WTC11 (cell line): ENCODE measurements at regions not wholly inside any gene's neighbourhood (a gene's known extent, or its start where the extent isn't known, plus 50 kb on each side); places are given as distances from the start of the nearest gene placed in this dataset.

ENCODE experiments used
- ATAC-seq: fragments of 200-7000 bp; cut with Tn5 transposase; 2 replicates; pipeline ENCODE4 v1.10.0; 2021; ENCODE audit warnings: mild to moderate bottlenecking, moderate library complexity
- CTCF ChIA-PET: fragments of 300-600 bp; sonication (Branson Sonifier 250); formaldehyde crosslinking; loops from one replicate; lab custom pipeline; 2021; ENCODE audit warnings: antibody characterized with exemption; lab: Charles Lee
- POLR2A ChIA-PET: fragments of 350-600 bp; sonication (Branson Sonifier 250); formaldehyde crosslinking; loops from one replicate; lab custom pipeline; 2021; ENCODE audit warnings: antibody characterized with exemption; lab: Charles Lee
- DNase-seq: peaks from one replicate; pipeline ENCODE4 v3.0.0; 2021; ENCODE audit warnings: low spot score
- H3K27ac Mint-ChIP-seq: 2 replicates; pipeline ENCODE4 v1.8.0; 2021; ENCODE audit warnings: mixed read lengths
- H3K27me3 Mint-ChIP-seq: 2 replicates; pipeline ENCODE4 v1.8.0; 2021; ENCODE audit warnings: low read depth, mild to moderate bottlenecking, moderate library complexity, mixed read lengths
- H3K36me3 Mint-ChIP-seq: 2 replicates; pipeline ENCODE4 v1.8.0; 2021; ENCODE audit warnings: mixed read lengths
- H3K4me1 Mint-ChIP-seq: 2 replicates; pipeline ENCODE4 v1.8.0; 2022; ENCODE audit warnings: mixed read lengths
- H3K4me3 Mint-ChIP-seq: 2 replicates; pipeline ENCODE4 v1.8.0; 2021; ENCODE audit warnings: mild to moderate bottlenecking, moderate library complexity, mixed read lengths
- H3K9me3 Mint-ChIP-seq: 2 replicates; pipeline ENCODE4 v1.8.0; 2021; ENCODE audit warnings: mixed read lengths
- CREM ChIP-seq: sonication (generic); formaldehyde crosslinking; IDR thresholded peaks from 2 replicates; pipeline ENCODE4 v1.8.1; 2022; ENCODE audit warnings: mild to moderate bottlenecking, missing genetic modification reagents, moderate library complexity
- E2F4 ChIP-seq: sonication (generic); formaldehyde crosslinking; IDR thresholded peaks from 2 replicates; pipeline ENCODE4 v1.8.1; 2022; ENCODE audit warnings: low read depth, mild to moderate bottlenecking, moderate library complexity, missing genetic modification reagents, borderline replicate concordance
- ERG ChIP-seq: fragments of 250-450 bp; sonication (Bioruptor Pico); IDR thresholded peaks from 2 replicates; pipeline ENCODE4 v1.8.0; 2021; ENCODE audit warnings: mild to moderate bottlenecking
- ETV6 ChIP-seq: sonication (generic); formaldehyde crosslinking; IDR thresholded peaks from 2 replicates; pipeline ENCODE4 v1.8.1; 2022; ENCODE audit warnings: mild to moderate bottlenecking, missing genetic modification reagents
- FOXP4 ChIP-seq: sonication (generic); formaldehyde crosslinking; IDR thresholded peaks from 2 replicates; pipeline ENCODE4 v1.8.0; 2022; ENCODE audit warnings: mild to moderate bottlenecking, missing genetic modification reagents
- JUN ChIP-seq: sonication (generic); formaldehyde crosslinking; IDR thresholded peaks from 2 replicates; pipeline ENCODE4 v1.8.0; 2023; ENCODE audit warnings: mild to moderate bottlenecking, missing genetic modification reagents
- MXD4 ChIP-seq: fragments of 250-450 bp; sonication (Bioruptor Pico); IDR thresholded peaks from 2 replicates; pipeline ENCODE4 v1.8.0; 2021; ENCODE audit warnings: mild to moderate bottlenecking, moderate library complexity, borderline replicate concordance
- MYBL2 ChIP-seq: sonication (generic); formaldehyde crosslinking; IDR thresholded peaks from 2 replicates; pipeline ENCODE4 v1.8.1; 2023; ENCODE audit warnings: mild to moderate bottlenecking, moderate library complexity, missing genetic modification reagents
- RORB ChIP-seq: fragments of 250-450 bp; sonication (Bioruptor Pico); IDR thresholded peaks from 2 replicates; pipeline ENCODE4 v1.9.0; 2021; ENCODE audit warnings: mild to moderate bottlenecking
- SMAD3 ChIP-seq: sonication (generic); formaldehyde crosslinking; IDR thresholded peaks from 2 replicates; pipeline ENCODE4 v1.8.0; 2022; ENCODE audit warnings: missing genetic modification reagents, mild to moderate bottlenecking, borderline replicate concordance
- SOX15 ChIP-seq: fragments of 250-450 bp; sonication (Bioruptor Pico); IDR thresholded peaks from 2 replicates; pipeline ENCODE4 v1.9.0; 2021; ENCODE audit warnings: mild to moderate bottlenecking
- SP1 ChIP-seq: sonication (generic); formaldehyde crosslinking; conservative IDR thresholded peaks from 2 replicates; pipeline ENCODE4 v1.8.1; 2022; ENCODE audit warnings: missing genetic modification reagents
- TCF7 ChIP-seq: sonication (generic); formaldehyde crosslinking; IDR thresholded peaks from 2 replicates; pipeline ENCODE4 v1.8.0; 2022; ENCODE audit warnings: mild to moderate bottlenecking, low read depth, missing genetic modification reagents, moderate library complexity
- ZBTB21 ChIP-seq: sonication (generic); formaldehyde crosslinking; IDR thresholded peaks from 2 replicates; pipeline ENCODE4 v1.8.1; 2023; ENCODE audit warnings: mild to moderate bottlenecking, missing genetic modification reagents, borderline replicate concordance
- ZNF396 ChIP-seq: fragments of 250-450 bp; sonication (Bioruptor Pico); IDR thresholded peaks from 2 replicates; pipeline ENCODE4 v1.8.0; 2021; ENCODE audit warnings: mild to moderate bottlenecking, moderate library complexity, borderline replicate concordance
- TF ChIP-seq, protein P1 (sequence below): sonication (generic); formaldehyde crosslinking; IDR thresholded peaks from 2 replicates; pipeline ENCODE4 v1.8.1; 2022; ENCODE audit warnings: mild to moderate bottlenecking, missing genetic modification reagents, moderate library complexity, borderline replicate concordance
- TF ChIP-seq, protein P2 (sequence below): sonication (generic); formaldehyde crosslinking; IDR thresholded peaks from 2 replicates; pipeline ENCODE4 v1.8.0; 2023; ENCODE audit warnings: missing genetic modification reagents

DNA sequence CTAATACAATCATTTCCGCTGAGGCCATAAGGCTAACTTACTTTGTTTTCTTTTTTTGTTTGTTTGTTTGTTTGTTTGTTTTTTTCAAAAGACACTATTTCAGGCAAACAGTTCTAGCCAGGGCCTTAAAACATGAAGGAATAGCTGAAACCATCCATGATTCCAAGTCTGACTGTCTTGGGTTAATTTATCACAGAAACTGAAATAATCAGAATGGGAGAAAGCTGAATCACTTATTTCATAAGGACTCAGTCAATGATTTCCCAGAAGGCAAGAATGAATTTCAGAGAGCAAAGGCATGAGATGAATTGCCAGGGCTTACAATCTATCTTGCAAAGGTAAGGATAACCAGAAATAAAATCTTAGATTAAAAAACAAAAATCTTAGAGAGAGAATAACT, 1315.1 kb downstream of the SUCLG1 start:
- H3K4me1 Mint-ChIP-seq, result no peaks in the 10 kb centered on the region; the same call in 1 of the 2 replicates
- no peak overlapping the region for H3K27ac Mint-ChIP-seq
- no peak overlapping the region for H3K4me3 Mint-ChIP-seq
- no peak for ATAC-seq
- ChIA-PET CTCF (no interaction called here), POLR2A (no interaction called here)
- TF ChIP-seq SP1 (CRISPR knock-in tag), result no peak
- TF ChIP-seq, all 79 proteins: peak for 0
- H3K36me3 Mint-ChIP-seq, result no peaks in the 10 kb centered on the region
- no peak for DNase-seq
- H3K27me3 Mint-ChIP-seq, result no peaks in the 10 kb centered on the region
- H3K9me3 Mint-ChIP-seq, result peaks cover 12% of the 10 kb centered on the region

DNA sequence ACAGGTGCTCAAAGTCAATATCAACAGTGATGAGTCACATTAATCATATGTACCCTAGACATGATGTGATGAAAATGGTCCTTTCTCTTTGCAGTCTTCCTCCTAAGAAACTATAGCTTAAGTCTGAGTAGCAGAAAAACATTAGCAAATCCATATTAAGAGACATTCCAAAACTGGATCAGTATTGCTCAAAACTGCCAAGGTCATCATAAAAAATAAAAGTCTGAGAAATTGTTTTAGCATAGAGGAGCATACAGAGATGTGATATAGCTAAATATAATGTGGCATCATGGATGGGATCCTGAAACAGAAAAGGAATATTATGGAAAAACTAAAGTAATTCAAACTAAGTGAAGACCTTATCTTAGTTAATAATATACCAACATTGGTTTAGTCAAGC, 1316.1 kb downstream of the SUCLG1 start:
- no peak for DNase-seq
- H3K27ac Mint-ChIP-seq, result no peak overlapping the region
- ChIA-PET POLR2A (no interaction called here), CTCF (no interaction called here)
- no peak for ATAC-seq
- H3K9me3 Mint-ChIP-seq, result peaks cover 12% of the 10 kb centered on the region
- no peaks in the 10 kb centered on the region; the same call in 1 of the 2 replicates for H3K4me1 Mint-ChIP-seq
- H3K36me3 Mint-ChIP-seq, result no peaks in the 10 kb centered on the region
- TF ChIP-seq SP1 (CRISPR knock-in tag) (no peak), JUN (CRISPR knock-in tag) (no peak), ETV6 (CRISPR knock-in tag) (no peak), TCF7 (CRISPR knock-in tag) (no peak), E2F4 (CRISPR knock-in tag) (no peak), ZBTB21 (no peak), SMAD3 (CRISPR knock-in tag) (no peak), SOX15 (CRISPR knock-in tag) (no peak), CREM (no peak), ZNF396 (no peak), MXD4 (CRISPR knock-in tag) (no peak), MYBL2 (no peak), FOXP4 (CRISPR knock-in tag) (no peak)
- TF ChIP-seq, protein P1, sequence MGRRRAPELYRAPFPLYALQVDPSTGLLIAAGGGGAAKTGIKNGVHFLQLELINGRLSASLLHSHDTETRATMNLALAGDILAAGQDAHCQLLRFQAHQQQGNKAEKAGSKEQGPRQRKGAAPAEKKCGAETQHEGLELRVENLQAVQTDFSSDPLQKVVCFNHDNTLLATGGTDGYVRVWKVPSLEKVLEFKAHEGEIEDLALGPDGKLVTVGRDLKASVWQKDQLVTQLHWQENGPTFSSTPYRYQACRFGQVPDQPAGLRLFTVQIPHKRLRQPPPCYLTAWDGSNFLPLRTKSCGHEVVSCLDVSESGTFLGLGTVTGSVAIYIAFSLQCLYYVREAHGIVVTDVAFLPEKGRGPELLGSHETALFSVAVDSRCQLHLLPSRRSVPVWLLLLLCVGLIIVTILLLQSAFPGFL (CRISPR knock-in tag), result no peak
- TF ChIP-seq, protein P2, sequence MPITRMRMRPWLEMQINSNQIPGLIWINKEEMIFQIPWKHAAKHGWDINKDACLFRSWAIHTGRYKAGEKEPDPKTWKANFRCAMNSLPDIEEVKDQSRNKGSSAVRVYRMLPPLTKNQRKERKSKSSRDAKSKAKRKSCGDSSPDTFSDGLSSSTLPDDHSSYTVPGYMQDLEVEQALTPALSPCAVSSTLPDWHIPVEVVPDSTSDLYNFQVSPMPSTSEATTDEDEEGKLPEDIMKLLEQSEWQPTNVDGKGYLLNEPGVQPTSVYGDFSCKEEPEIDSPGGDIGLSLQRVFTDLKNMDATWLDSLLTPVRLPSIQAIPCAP (CRISPR knock-in tag), result no peak
- no peak overlapping the region for H3K4me3 Mint-ChIP-seq
- no peaks in the 10 kb centered on the region for H3K27me3 Mint-ChIP-seq

DNA sequence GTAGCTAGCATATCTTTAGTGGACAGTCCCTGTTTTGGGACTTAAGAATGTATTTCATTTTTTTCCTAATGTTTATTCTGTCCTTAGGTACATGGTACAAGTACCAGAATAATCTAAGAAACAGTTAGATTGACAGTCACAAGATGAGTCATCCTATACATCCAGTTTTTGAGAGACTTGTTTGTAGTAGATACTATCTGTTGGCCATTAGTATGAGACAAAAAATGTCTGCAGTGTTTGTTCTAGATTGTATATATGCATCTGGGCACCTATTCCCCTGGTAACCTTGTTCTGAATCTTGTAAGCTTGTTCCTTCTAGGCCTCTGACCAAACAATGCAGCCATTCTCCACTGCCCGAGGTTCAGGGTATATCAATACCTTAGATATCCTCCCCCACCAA, 1343.5 kb downstream of the SUCLG1 start:
- H3K4me1 Mint-ChIP-seq, result peaks cover 8% of the 10 kb centered on the region
- ATAC-seq (no peak), DNase-seq (no peak)
- no peak overlapping the region for H3K27ac Mint-ChIP-seq
- peaks cover 5% of the 10 kb centered on the region for H3K36me3 Mint-ChIP-seq
- POLR2A ChIA-PET, result no interaction called here
- H3K9me3 Mint-ChIP-seq, result peaks cover 11% of the 10 kb centered on the region
- no peaks in the 10 kb centered on the region for H3K27me3 Mint-ChIP-seq
- CTCF ChIA-PET, result no interaction called here
- no peak overlapping the region for H3K4me3 Mint-ChIP-seq
- no peak for TF ChIP-seq ERG
- TF ChIP-seq, protein P2 (CRISPR knock-in tag), result no peak
- TF ChIP-seq RORB (CRISPR knock-in tag), result no peak
- no peak for TF ChIP-seq FOXP4 (CRISPR knock-in tag)
